ENCODE measurements at regions not wholly inside any gene's neighbourhood (a gene's known extent, or its start where the extent isn't known, plus 50 kb on each side); places are given as distances from the start of the nearest gene placed in this dataset.

- no peaks in the 10 kb centered on the region for H3K9me3 ChIP-seq (replicated peaks; ENCODE audit: control insufficient read depth, insufficient read depth, low read depth, low read length)
- H3K4me2 ChIP-seq (ENCODE audit: insufficient read depth, low read length): no peak overlapping the region
- intact Hi-C loops (cut with micrococcal nuclease): no loop called here
- no peaks in the 10 kb centered on the region for H3K4me1 ChIP-seq (replicated peaks in 1 of 2; ENCODE audit: control insufficient read depth in 2 of 2, insufficient read depth in 2 of 2, low read length in 2 of 2)
- ATAC-seq (no peak), DNase-seq (ENCODE audit: extremely low read depth in 1 of 4, low spot score in 3 of 4) (no peak), FAIRE-seq (no peak)
- H3K4me3 ChIP-seq: no peak overlapping the region
- no peak overlapping the region for H3K9ac ChIP-seq (ENCODE audit: insufficient read depth in 1 of 2, low read depth in 2 of 2, low read length in 2 of 2)
- TF ChIP-seq DNMT1 (IDR thresholded peaks at IDR 0.05) (no peak), POLR2AphosphoS2 (IDR thresholded peaks at IDR 0.05; ENCODE audit: low read length) (no peak), OTX1 (CRISPR knock-in tag; IDR thresholded peaks at IDR 0.05) (no peak), MITF (IDR thresholded peaks at IDR 0.05) (no peak), NFIX (CRISPR knock-in tag; IDR thresholded peaks at IDR 0.05; ENCODE audit: low read depth) (no peak), ATF7 (IDR thresholded peaks at IDR 0.05) (no peak), ZC3H11A (IDR thresholded peaks at IDR 0.05; ENCODE audit: low read depth, low read length) (no peak), ETV5 (CRISPR knock-in tag; IDR thresholded peaks at IDR 0.05; ENCODE audit: low read depth) (no peak), ATF4 (CRISPR knock-in tag; IDR thresholded peaks at IDR 0.05) (no peak), NFRKB (IDR thresholded peaks at IDR 0.05; ENCODE audit: low read depth) (no peak)
- POLR2A ChIA-PET: no interaction called here
- H3K79me2 ChIP-seq (ENCODE audit: control insufficient read depth, insufficient read depth, low read length): no peaks in the 10 kb centered on the region
- in situ Hi-C loops (cut with MboI): no loop called here
- no peaks in the 10 kb centered on the region for H3K9me1 ChIP-seq (ENCODE audit: control insufficient read depth, insufficient read depth, low read length)
- no TSS peak for BruUV-seq (replicated peaks)
- H3K27me3 ChIP-seq (ENCODE audit: control insufficient read depth in 2 of 2, insufficient read depth in 2 of 2, low read length in 2 of 2): no peaks in the 10 kb centered on the region
- no peak overlapping the region for H3K27ac ChIP-seq (ENCODE audit: extremely low read depth, low read depth, low read length)
- CTCF ChIA-PET (ENCODE audit: low intra/inter-chr PET ratio): no interaction called here
- H3K36me3 ChIP-seq (ENCODE audit: control insufficient read depth, insufficient read depth, low read length): no peaks in the 10 kb centered on the region
- H2AFZ ChIP-seq (ENCODE audit: low read depth, low read length): no peak overlapping the region
- H4K20me1 ChIP-seq (replicated peaks; ENCODE audit: control insufficient read depth, insufficient read depth, low read length): no peaks in the 10 kb centered on the region
Observed at GRCh38 chr18:53790786-53791185, 433.7 kb downstream of the MBD2 start.

Measured in K562 (cell line).